PC-9 (cell line): ENCODE measurements at regions not wholly inside any gene's neighbourhood (a gene's known extent, or its start where the extent isn't known, plus 50 kb on each side); places are given as distances from the start of the nearest gene placed in this dataset.

Experiments used
- EZH2 ChIP-seq: fragments of 200-600 bp; sonication (generic); IDR thresholded peaks from 2 replicates; pipeline ENCODE4 v1.8.0; 2017; ENCODE audit warnings: antibody characterized with exemption, low read depth
- TF ChIP-seq, protein P1 (sequence below): fragments of 200-600 bp; sonication (generic); conservative IDR thresholded peaks from 2 replicates; pipeline ENCODE4 v1.6.1; 2017; ENCODE audit warnings: mixed run types, antibody characterized with exemption, mild to moderate bottlenecking, moderate library complexity

GRCh38 chr2:173593109-173593508 is 238.4 kb downstream of the CDCA7 start:
- TF ChIP-seq, protein P1, sequence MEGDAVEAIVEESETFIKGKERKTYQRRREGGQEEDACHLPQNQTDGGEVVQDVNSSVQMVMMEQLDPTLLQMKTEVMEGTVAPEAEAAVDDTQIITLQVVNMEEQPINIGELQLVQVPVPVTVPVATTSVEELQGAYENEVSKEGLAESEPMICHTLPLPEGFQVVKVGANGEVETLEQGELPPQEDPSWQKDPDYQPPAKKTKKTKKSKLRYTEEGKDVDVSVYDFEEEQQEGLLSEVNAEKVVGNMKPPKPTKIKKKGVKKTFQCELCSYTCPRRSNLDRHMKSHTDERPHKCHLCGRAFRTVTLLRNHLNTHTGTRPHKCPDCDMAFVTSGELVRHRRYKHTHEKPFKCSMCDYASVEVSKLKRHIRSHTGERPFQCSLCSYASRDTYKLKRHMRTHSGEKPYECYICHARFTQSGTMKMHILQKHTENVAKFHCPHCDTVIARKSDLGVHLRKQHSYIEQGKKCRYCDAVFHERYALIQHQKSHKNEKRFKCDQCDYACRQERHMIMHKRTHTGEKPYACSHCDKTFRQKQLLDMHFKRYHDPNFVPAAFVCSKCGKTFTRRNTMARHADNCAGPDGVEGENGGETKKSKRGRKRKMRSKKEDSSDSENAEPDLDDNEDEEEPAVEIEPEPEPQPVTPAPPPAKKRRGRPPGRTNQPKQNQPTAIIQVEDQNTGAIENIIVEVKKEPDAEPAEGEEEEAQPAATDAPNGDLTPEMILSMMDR: no peak
- no peak for TF ChIP-seq EZH2
